OCI-LY7 (cell line): ENCODE measurements at regions not wholly inside any gene's neighbourhood (a gene's known extent, or its start where the extent isn't known, plus 50 kb on each side); places are given as distances from the start of the nearest gene placed in this dataset.

Experiments
- BruUV-seq: library from RNA; stranded (reverse); fragments of 400-500 nt; replicated peaks from 2 replicates; lab custom pipeline; 2021; lab: Mats Ljungman, UMichigan
- CTCF ChIA-PET: fragments of 300-600 bp; sonication (Branson Sonifier 250); formaldehyde crosslinking; loops from one replicate; lab custom pipeline; 2022; ENCODE audit warnings: antibody characterized with exemption; ENCODE audit not compliant: unreplicated experiment; lab: Charles Lee
- POLR2A ChIA-PET: fragments of 300-600 bp; sonication (Branson Sonifier 250); formaldehyde crosslinking; loops from one replicate; lab custom pipeline; 2022; ENCODE audit warnings: antibody characterized with exemption; lab: Charles Lee
- DNase-seq: peaks from one replicate; pipeline ENCODE4 v3.0.0-alpha.2; 2015; ENCODE audit warnings: low spot score
- H2AFZ ChIP-seq: fragments of 200-600 bp; sonication (generic), shearing (Covaris generic); 2 replicates; pipeline ENCODE4 v1.6.1; 2014; ENCODE audit warnings: mild to moderate bottlenecking, antibody characterized with exemption, low read length, moderate library complexity
- H3K27ac ChIP-seq: fragments of 200-600 bp; sonication (generic); 2 replicates; pipeline ENCODE4 v1.5.1; 2014; ENCODE audit warnings: mixed run types, low read depth, mild to moderate bottlenecking, moderate library complexity, low read length, inconsistent platforms; ENCODE audit not compliant: poor library complexity, severe bottlenecking
- H3K36me3 ChIP-seq: fragments of 200-600 bp; sonication (generic); 2 replicates; pipeline ENCODE4 v1.6.1; 2014; ENCODE audit warnings: mild to moderate bottlenecking, antibody characterized with exemption, low read length, moderate library complexity, mixed read lengths; ENCODE audit not compliant: insufficient read depth
- H3K4me1 ChIP-seq: fragments of 200-600 bp; sonication (generic); 2 replicates; pipeline ENCODE4 v1.5.1; 2014; ENCODE audit warnings: mild to moderate bottlenecking, low read length; ENCODE audit not compliant: insufficient read depth, poor library complexity, severe bottlenecking
- H3K4me2 ChIP-seq: fragments of 200-600 bp; sonication (generic); 2 replicates; pipeline ENCODE4 v1.6.1; 2014; ENCODE audit warnings: mild to moderate bottlenecking, low read length
- H3K4me3 ChIP-seq: fragments of 200-600 bp; sonication (generic); 2 replicates; pipeline ENCODE4 v1.5.1; 2014; ENCODE audit warnings: mild to moderate bottlenecking, low read depth, low read length; ENCODE audit not compliant: poor library complexity, severe bottlenecking
- H3K79me2 ChIP-seq: fragments of 200-600 bp; sonication (generic); 2 replicates; pipeline ENCODE4 v1.6.1; 2016; ENCODE audit warnings: low read depth, mild to moderate bottlenecking, low read length, moderate library complexity, mixed read lengths; ENCODE audit not compliant: insufficient read depth
- H3K9me2 ChIP-seq: fragments of 200-600 bp; sonication (generic); 2 replicates; pipeline ENCODE4 v1.6.1; 2016; ENCODE audit warnings: mild to moderate bottlenecking, low read length, mixed read lengths; ENCODE audit not compliant: insufficient read depth
- H3K9me3 ChIP-seq: fragments of 200-600 bp; sonication (generic); 2 replicates; pipeline ENCODE4 v1.6.1; 2014; ENCODE audit warnings: mild to moderate bottlenecking, mixed run types, low read length, mixed read lengths
- H4K20me1 ChIP-seq: fragments of 200-600 bp; sonication (generic); 2 replicates; pipeline ENCODE4 v1.6.1; 2014; ENCODE audit warnings: mild to moderate bottlenecking, antibody characterized with exemption, low read length, moderate library complexity, mixed read lengths; ENCODE audit not compliant: insufficient read depth
- EZH2phosphoT487 ChIP-seq: fragments of 200-600 bp; sonication (generic); IDR thresholded peaks from 2 replicates; pipeline ENCODE4 v1.6.1; 2018; ENCODE audit warnings: low read depth, borderline replicate concordance, mild to moderate bottlenecking, mixed run types, antibody characterized with exemption, low read length, moderate library complexity, mixed read lengths
- intact Hi-C: fragments of 100-400 bp; cut with micrococcal nuclease; formaldehyde crosslinking; loops from one replicate; pipeline ENCODE4 v1.10.0; 2022; ENCODE audit not compliant: unreplicated experiment
- TF ChIP-seq, protein P1 (sequence below): fragments of 200-600 bp; sonication (generic); conservative IDR thresholded peaks from 2 replicates; pipeline ENCODE4 v1.5.1; 2014; ENCODE audit warnings: mild to moderate bottlenecking, antibody characterized with exemption, low read length, moderate library complexity, mixed read lengths

GRCh38 chr7:41763626-41764025 is 60.7 kb upstream of the INHBA start:
- CTCF ChIA-PET, result no interaction called here
- Histone ChIP-seq H3K4me3 (no peak overlapping the region), H3K36me3 (no peaks in the 10 kb centered on the region), H2AFZ (no peak overlapping the region), H3K4me2 (no peak overlapping the region), H3K27ac (no peak overlapping the region), H3K79me2 (no peaks in the 10 kb centered on the region), H4K20me1 (no peaks in the 10 kb centered on the region), H3K4me1 (no peaks in the 10 kb centered on the region), H3K9me2 (no peaks in the 10 kb centered on the region), H3K9me3 (no peaks in the 10 kb centered on the region)
- intact Hi-C loops, result no loop called here
- no TSS peak for BruUV-seq
- TF ChIP-seq, protein P1, sequence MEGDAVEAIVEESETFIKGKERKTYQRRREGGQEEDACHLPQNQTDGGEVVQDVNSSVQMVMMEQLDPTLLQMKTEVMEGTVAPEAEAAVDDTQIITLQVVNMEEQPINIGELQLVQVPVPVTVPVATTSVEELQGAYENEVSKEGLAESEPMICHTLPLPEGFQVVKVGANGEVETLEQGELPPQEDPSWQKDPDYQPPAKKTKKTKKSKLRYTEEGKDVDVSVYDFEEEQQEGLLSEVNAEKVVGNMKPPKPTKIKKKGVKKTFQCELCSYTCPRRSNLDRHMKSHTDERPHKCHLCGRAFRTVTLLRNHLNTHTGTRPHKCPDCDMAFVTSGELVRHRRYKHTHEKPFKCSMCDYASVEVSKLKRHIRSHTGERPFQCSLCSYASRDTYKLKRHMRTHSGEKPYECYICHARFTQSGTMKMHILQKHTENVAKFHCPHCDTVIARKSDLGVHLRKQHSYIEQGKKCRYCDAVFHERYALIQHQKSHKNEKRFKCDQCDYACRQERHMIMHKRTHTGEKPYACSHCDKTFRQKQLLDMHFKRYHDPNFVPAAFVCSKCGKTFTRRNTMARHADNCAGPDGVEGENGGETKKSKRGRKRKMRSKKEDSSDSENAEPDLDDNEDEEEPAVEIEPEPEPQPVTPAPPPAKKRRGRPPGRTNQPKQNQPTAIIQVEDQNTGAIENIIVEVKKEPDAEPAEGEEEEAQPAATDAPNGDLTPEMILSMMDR, result no peak
- POLR2A ChIA-PET, result no interaction called here
- no peak for DNase-seq

GRCh38 chr7:41762641-41763040 is 59.8 kb upstream of the INHBA start:
- Histone ChIP-seq H3K27ac (no peak overlapping the region), H2AFZ (no peak overlapping the region), H4K20me1 (no peaks in the 10 kb centered on the region), H3K36me3 (no peaks in the 10 kb centered on the region), H3K9me3 (peaks cover 8% of the 10 kb centered on the region; the same call in 1 of the 2 replicates), H3K9me2 (no peaks in the 10 kb centered on the region), H3K4me1 (no peaks in the 10 kb centered on the region), H3K4me3 (no peak overlapping the region), H3K4me2 (no peak overlapping the region), H3K79me2 (no peaks in the 10 kb centered on the region)
- TF ChIP-seq, protein P1, result no peak
- no peak for TF ChIP-seq EZH2phosphoT487
- POLR2A ChIA-PET, result no interaction called here
- intact Hi-C loops, result no loop called here
- CTCF ChIA-PET, result no interaction called here
- DNase-seq, result no peak
- BruUV-seq, result no TSS peak

- Histone ChIP-seq H3K27ac (no peak overlapping the region), H3K79me2 (no peaks in the 10 kb centered on the region), H3K9me2 (no peaks in the 10 kb centered on the region), H3K36me3 (no peaks in the 10 kb centered on the region), H3K9me3 (peaks cover 28% of the 10 kb centered on the region), H3K4me1 (no peaks in the 10 kb centered on the region), H3K4me3 (no peak overlapping the region), H2AFZ (no peak overlapping the region), H4K20me1 (no peaks in the 10 kb centered on the region), H3K4me2 (no peak overlapping the region)
- ChIA-PET CTCF (no interaction called here), POLR2A (interaction anchor here (1.0 kb wide), 1 partner anchor 17 kb away, joined by 7 read pairs; no protein-coding TSS in a partner anchor)
- TF ChIP-seq, protein P1, result no peak
- TF ChIP-seq EZH2phosphoT487, result no peak
- no peak for DNase-seq
- intact Hi-C loops, result no loop called here
- BruUV-seq, result no TSS peak
These were observed 57.4 kb upstream of the INHBA start for GRCh38 chr7:41760293-41760692.
